Mesenchymal stem cell (in vitro differentiated cells and primary cell): ENCODE measurements at regions not wholly inside any gene's neighbourhood (a gene's known extent, or its start where the extent isn't known, plus 50 kb on each side); places are given as distances from the start of the nearest gene placed in this dataset.
A peak's percentile ranks its signal among the peaks of the same experiment; 100 is the strongest.

Experiments
- DNase-seq: peaks from one replicate; pipeline ENCODE4 v3.0.0-alpha.2; 2013
- H2AFZ ChIP-seq: one replicate; pipeline ENCODE4 v1.6.1; 2013; ENCODE audit warnings: low read depth, mild to moderate bottlenecking, control low read depth, inconsistent platforms, low read length, moderate library complexity
- H2AK5ac ChIP-seq: 2 replicates; pipeline ENCODE4 v1.6.1; 2013; ENCODE audit warnings: low read length, moderate library complexity, mild to moderate bottlenecking, inconsistent platforms; ENCODE audit not compliant: severe bottlenecking
- H2BK120ac ChIP-seq: one replicate; pipeline ENCODE4 v1.6.1; 2013; ENCODE audit warnings: low read depth, mild to moderate bottlenecking, inconsistent platforms, low read length, moderate library complexity
- H2BK12ac ChIP-seq, 2 experiments: one replicate each; pipeline ENCODE4 v1.6.1; 2013; ENCODE audit warnings: inconsistent platforms in 2 of 2, low read length in 2 of 2, mild to moderate bottlenecking in 2 of 2, moderate library complexity in 2 of 2, control low read depth in 1 of 2
- H2BK15ac ChIP-seq: one replicate; pipeline ENCODE4 v1.6.1; 2013; ENCODE audit warnings: mild to moderate bottlenecking, low read depth, inconsistent platforms; ENCODE audit not compliant: poor library complexity, severe bottlenecking
- H2BK5ac ChIP-seq: 2 replicates; pipeline ENCODE4 v1.6.1; 2013; ENCODE audit warnings: low read depth, mild to moderate bottlenecking, low read length, control low read depth, inconsistent platforms; ENCODE audit not compliant: poor library complexity, severe bottlenecking
- H3K14ac ChIP-seq, 2 experiments: one replicate each; pipeline ENCODE4 v1.6.1; 2013; ENCODE audit warnings: inconsistent platforms in 2 of 2, low read length in 2 of 2, control low read depth in 1 of 2, mild to moderate bottlenecking in 1 of 2, moderate library complexity in 1 of 2
- H3K18ac ChIP-seq, 2 experiments: one replicate each; pipeline ENCODE4 v1.6.1; 2013; ENCODE audit warnings: inconsistent platforms in 2 of 2, low read length in 2 of 2, control low read depth in 1 of 2, low read depth in 1 of 2, mild to moderate bottlenecking in 1 of 2
- H3K23ac ChIP-seq, 2 experiments: one replicate each; pipeline ENCODE4 v1.6.1; 2013; ENCODE audit warnings: inconsistent platforms in 2 of 2, low read length in 2 of 2, mild to moderate bottlenecking in 2 of 2, moderate library complexity in 2 of 2, control low read depth in 1 of 2
- H3K27ac ChIP-seq: 2 replicates; pipeline ENCODE4 v1.5.1; 2013; ENCODE audit warnings: mild to moderate bottlenecking, moderate library complexity, low read length, control low read depth, inconsistent platforms; ENCODE audit not compliant: poor library complexity, severe bottlenecking
- H3K27me3 ChIP-seq, 2 experiments: 2 replicates each; pipeline versions ENCODE4 v1.6.1 to v1.7.0; 2013; ENCODE audit warnings: low read length in 2 of 2, mild to moderate bottlenecking in 2 of 2, moderate library complexity in 2 of 2, control low read depth in 1 of 2, inconsistent platforms in 1 of 2; ENCODE audit not compliant: control insufficient read depth in 1 of 2, insufficient read depth in 1 of 2
- H3K36me3 ChIP-seq, 2 experiments: 2 replicates each; pipeline versions ENCODE4 v1.6.1 to v1.7.0; 2013; ENCODE audit warnings: low read length in 2 of 2, control low read depth in 1 of 2, inconsistent platforms in 1 of 2, low read depth in 1 of 2, mild to moderate bottlenecking in 1 of 2; ENCODE audit not compliant: insufficient read depth in 2 of 2, control insufficient read depth in 1 of 2
- H3K4ac ChIP-seq, 2 experiments: one replicate each; pipeline ENCODE4 v1.6.1; 2013; ENCODE audit warnings: inconsistent platforms in 2 of 2, low read length in 2 of 2, mild to moderate bottlenecking in 2 of 2, moderate library complexity in 2 of 2, control low read depth in 1 of 2, low read depth in 1 of 2
- H3K4me1 ChIP-seq: 2 replicates; pipeline ENCODE4 v1.6.1; 2013; ENCODE audit warnings: low read depth, low read length, control low read depth; ENCODE audit not compliant: control insufficient read depth, insufficient read depth
- H3K4me2 ChIP-seq: 2 replicates; pipeline ENCODE4 v1.6.1; 2013; ENCODE audit warnings: low read length, mild to moderate bottlenecking, inconsistent platforms; ENCODE audit not compliant: poor library complexity, severe bottlenecking
- H3K4me3 ChIP-seq, 2 experiments: 2 replicates each; pipeline versions ENCODE4 v1.5.1 to v1.7.0; 2013; ENCODE audit warnings: low read length in 2 of 2, mild to moderate bottlenecking in 2 of 2, control low read depth in 1 of 2, low read depth in 1 of 2; ENCODE audit not compliant: insufficient read depth in 1 of 2
- H3K79me1 ChIP-seq: replicated peaks from 2 replicates; pipeline ENCODE4 v1.6.1; 2013; ENCODE audit warnings: mild to moderate bottlenecking, control low read depth, low read length, inconsistent platforms; ENCODE audit not compliant: poor library complexity, severe bottlenecking
- H3K9ac ChIP-seq: 2 replicates; pipeline ENCODE4 v1.7.0; 2013; ENCODE audit warnings: mild to moderate bottlenecking, low read length, moderate library complexity
- H3K9me3 ChIP-seq: 2 replicates; pipeline ENCODE4 v1.7.0; 2013; ENCODE audit warnings: mild to moderate bottlenecking, low read length; ENCODE audit not compliant: control insufficient read depth
- H4K8ac ChIP-seq: one replicate; pipeline ENCODE4 v1.6.1; 2013; ENCODE audit warnings: inconsistent platforms, mild to moderate bottlenecking, low read length, moderate library complexity
- H4K91ac ChIP-seq: one replicate; pipeline ENCODE4 v1.6.1; 2013; ENCODE audit warnings: mild to moderate bottlenecking, low read length, inconsistent platforms
- whole genome bisulfite sequencing: methylation state at CpG from one replicate; pipeline ENCODE4 v1.1.7; 2013; ENCODE audit warnings: mixed read lengths; 5-methylcytosine and 5-hydroxymethylcytosine counted together

DNA sequence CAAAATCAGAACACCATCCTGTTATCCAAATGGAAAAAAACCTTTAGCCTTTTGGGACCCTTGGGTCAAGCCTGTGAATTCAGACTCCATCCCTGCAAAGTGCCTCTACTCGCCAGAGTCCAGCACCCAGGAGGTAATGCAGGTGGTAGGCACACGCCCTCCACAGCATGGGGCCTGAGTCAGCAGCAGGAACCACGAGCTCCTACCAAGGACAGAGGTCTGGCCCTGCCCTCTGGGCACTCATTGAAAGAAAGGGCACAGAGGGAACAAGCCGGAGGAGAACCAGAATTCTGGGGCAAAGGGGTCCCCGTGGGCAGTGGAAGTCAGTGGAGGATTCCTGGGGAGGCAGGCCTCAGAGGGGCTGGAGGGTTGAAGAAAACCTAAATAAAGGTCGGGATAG lies 438.1 kb downstream of the NPHP4 start:
- H3K4me2 ChIP-seq = no peak overlapping the region
- H4K91ac ChIP-seq = no peak overlapping the region
- peaks cover 2% of the 10 kb centered on the region for H3K4me1 ChIP-seq
- H2BK15ac ChIP-seq = no peak overlapping the region
- no peak overlapping the region for H3K23ac ChIP-seq
- no peak overlapping the region for H3K4ac ChIP-seq
- H3K9ac ChIP-seq = no peak overlapping the region
- no peaks in the 10 kb centered on the region for H3K36me3 ChIP-seq
- no peak overlapping the region for H2BK120ac ChIP-seq
- WGBS = 48% methylated on average over 5 of the region's 6 CpGs
- DNase-seq = no peak
- H3K27ac ChIP-seq = no peak overlapping the region
- peaks cover 7% of the 10 kb centered on the region for H3K9me3 ChIP-seq
- no peaks in the 10 kb centered on the region for H3K79me1 ChIP-seq
- no peak overlapping the region for H3K14ac ChIP-seq
- no peak overlapping the region for H3K4me3 ChIP-seq
- no peak overlapping the region for H2BK12ac ChIP-seq
- no peak overlapping the region for H2BK5ac ChIP-seq
- H3K27me3 ChIP-seq = no peaks in the 10 kb centered on the region
- H4K8ac ChIP-seq = no peak overlapping the region
- H3K18ac ChIP-seq = no peak overlapping the region
- H2AK5ac ChIP-seq = no peak overlapping the region
- no peak overlapping the region for H2AFZ ChIP-seq

DNA sequence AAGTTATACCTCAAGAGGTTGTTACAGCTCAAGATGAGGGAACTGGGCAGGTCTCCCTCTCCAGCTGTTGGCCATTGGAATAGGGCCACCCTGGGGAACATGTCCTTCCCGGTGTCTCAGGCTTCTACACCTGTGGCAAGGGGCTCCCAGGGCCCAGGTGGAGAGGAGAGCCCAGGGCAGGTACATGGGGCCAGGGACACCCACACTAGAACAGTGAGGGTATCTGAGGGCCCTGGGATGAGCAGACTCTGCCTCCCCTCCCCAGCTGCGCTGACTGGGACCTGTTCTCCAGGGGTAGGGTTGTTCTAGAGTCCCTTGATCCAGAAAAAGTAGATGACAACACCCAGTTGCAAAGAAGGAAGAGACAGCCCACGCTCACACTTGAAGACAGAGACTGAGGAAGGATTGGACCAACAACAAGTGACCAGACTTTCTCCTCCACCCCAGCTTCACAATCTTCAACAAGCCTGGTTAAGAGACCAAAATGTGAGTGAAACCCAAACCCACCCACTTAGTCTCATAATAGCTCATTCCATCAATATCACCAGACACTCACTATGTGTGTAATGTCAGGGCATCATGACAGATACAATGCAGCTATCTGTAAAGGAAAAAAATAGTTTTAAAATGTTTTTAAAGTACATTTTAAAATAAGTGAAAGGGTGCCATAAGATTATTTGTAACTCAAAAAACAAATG lies 439.3 kb downstream of the NPHP4 start:
- Histone ChIP-seq H2AK5ac (no peak overlapping the region), H3K23ac (no peak overlapping the region), H3K27ac (no peak overlapping the region), H3K27me3 (no peaks in the 10 kb centered on the region), H3K36me3 (no peaks in the 10 kb centered on the region), H2BK12ac (no peak overlapping the region), H3K4me1 (peaks cover 2% of the 10 kb centered on the region), H3K9ac (no peak overlapping the region), H3K4me2 (no peak overlapping the region), H3K9me3 (peaks cover 4% of the 10 kb centered on the region), H2AFZ (no peak overlapping the region), H2BK5ac (no peak overlapping the region), H3K4me3 (peak overlapping the region in 1 of 2 experiments; percentile 35), H2BK15ac (no peak overlapping the region), H3K14ac (no peak overlapping the region), H3K4ac (no peak overlapping the region), H2BK120ac (no peak overlapping the region), H4K8ac (no peak overlapping the region), H3K18ac (no peak overlapping the region), H3K79me1 (no peaks in the 10 kb centered on the region), H4K91ac (no peak overlapping the region)
- DNase-seq = no peak
- 19% methylated on average over 3 of the region's 3 CpGs for WGBS

DNA sequence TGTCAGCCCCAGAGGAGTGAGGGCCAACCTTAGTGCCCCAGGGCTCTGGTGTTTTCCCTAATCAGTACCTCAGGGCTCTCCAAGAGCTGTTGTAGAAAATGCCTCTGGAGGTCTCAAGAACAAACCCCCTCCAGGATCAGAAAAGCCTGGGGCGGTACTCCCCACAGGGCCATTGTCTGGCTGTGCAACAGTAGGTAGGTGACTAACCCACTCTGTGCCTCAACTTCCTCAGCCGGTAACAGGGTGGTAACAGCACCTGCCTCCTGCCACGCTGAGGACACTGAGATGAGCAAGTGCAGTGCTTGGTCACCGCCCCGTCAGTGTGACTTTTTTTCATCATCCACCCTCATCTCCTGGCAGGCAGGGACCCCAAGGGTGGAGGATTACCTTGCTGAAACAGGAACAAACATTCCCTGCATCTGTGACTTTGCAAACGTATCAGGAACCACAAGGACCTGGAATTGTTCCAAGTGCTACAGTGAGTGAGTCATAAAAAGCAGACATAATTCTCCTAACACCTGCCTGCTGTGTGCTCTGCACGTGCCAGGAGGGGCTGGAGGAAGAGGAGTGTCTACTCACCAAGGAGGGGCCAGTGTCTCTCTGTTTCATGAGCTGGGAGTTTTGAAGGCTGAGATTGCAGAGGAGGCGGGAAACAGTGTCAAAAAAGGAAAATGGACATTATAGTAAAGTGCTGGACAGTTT lies 440.8 kb downstream of the NPHP4 start:
- Histone ChIP-seq H2BK15ac (no peak overlapping the region), H3K4me2 (no peak overlapping the region), H3K4ac (no peak overlapping the region), H3K4me1 (peaks cover 2% of the 10 kb centered on the region), H2BK5ac (no peak overlapping the region), H3K18ac (no peak overlapping the region), H2BK12ac (no peak overlapping the region), H2AK5ac (no peak overlapping the region), H3K14ac (no peak overlapping the region), H2AFZ (no peak overlapping the region), H4K8ac (no peak overlapping the region), H3K9ac (no peak overlapping the region), H4K91ac (no peak overlapping the region), H3K9me3 (peaks cover 4% of the 10 kb centered on the region), H3K27ac (no peak overlapping the region), H3K23ac (no peak overlapping the region), H3K79me1 (no peaks in the 10 kb centered on the region), H2BK120ac (no peak overlapping the region), H3K36me3 (no peaks in the 10 kb centered on the region), H3K4me3 (no peak overlapping the region), H3K27me3 (no peaks in the 10 kb centered on the region)
- 69% methylated on average over 8 of the region's 8 CpGs for WGBS
- DNase-seq = no peak

DNA sequence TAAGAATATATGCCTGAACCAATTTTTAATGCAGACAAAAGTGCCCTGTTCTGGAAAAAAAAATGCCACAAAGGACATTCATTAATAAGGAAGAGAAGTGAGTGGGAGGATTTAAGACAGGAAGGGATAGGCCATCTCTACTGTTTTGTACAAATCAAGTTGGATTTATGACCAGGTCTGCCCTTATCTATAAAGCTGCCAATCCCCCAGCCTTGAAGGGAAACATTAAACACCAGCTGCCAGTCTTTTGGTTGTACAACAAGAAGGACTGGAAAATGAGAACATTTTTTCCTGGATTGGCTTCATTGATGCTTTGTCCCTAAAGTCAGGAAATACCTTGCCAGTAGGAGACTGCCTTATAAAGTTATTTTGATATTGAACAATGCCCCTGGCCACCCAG lies 444.0 kb downstream of the NPHP4 start:
- Histone ChIP-seq H4K91ac (no peak overlapping the region), H3K27me3 (no peaks in the 10 kb centered on the region), H3K4me2 (no peak overlapping the region), H2BK12ac (no peak overlapping the region), H2BK5ac (no peak overlapping the region), H3K9me3 (peaks cover 4% of the 10 kb centered on the region), H3K4me3 (no peak overlapping the region), H3K4ac (no peak overlapping the region), H3K9ac (no peak overlapping the region), H2BK15ac (no peak overlapping the region), H2AK5ac (no peak overlapping the region), H3K23ac (no peak overlapping the region), H3K36me3 (no peaks in the 10 kb centered on the region), H3K27ac (no peak overlapping the region), H2BK120ac (no peak overlapping the region), H4K8ac (no peak overlapping the region), H3K18ac (no peak overlapping the region), H3K14ac (no peak overlapping the region), H2AFZ (no peak overlapping the region), H3K4me1 (peaks cover 2% of the 10 kb centered on the region), H3K79me1 (no peaks in the 10 kb centered on the region)
- no peak for DNase-seq
